Skeletal muscle satellite cell (primary cell): ENCODE measurements at regions not wholly inside any gene's neighbourhood (a gene's known extent, or its start where the extent isn't known, plus 50 kb on each side); places are given as distances from the start of the nearest gene placed in this dataset.

Source experiments
- H3K27me3 ChIP-seq: 2 replicates; pipeline ENCODE4 v1.7.0; 2013; ENCODE audit warnings: low read length; ENCODE audit not compliant: control insufficient read depth, insufficient read depth
- H3K36me3 ChIP-seq: 2 replicates; pipeline ENCODE4 v1.7.0; 2013; ENCODE audit warnings: mild to moderate bottlenecking, control low read depth, low read length; ENCODE audit not compliant: insufficient read depth
- H3K4me1 ChIP-seq: 2 replicates; pipeline ENCODE4 v1.7.0; 2013; ENCODE audit warnings: low read length; ENCODE audit not compliant: control insufficient read depth, insufficient read depth
- H3K4me2 ChIP-seq: 2 replicates; pipeline ENCODE4 v1.7.0; 2013; ENCODE audit warnings: mild to moderate bottlenecking, low read length
- H3K4me3 ChIP-seq: 2 replicates; pipeline ENCODE4 v1.7.0; 2013; ENCODE audit warnings: low read length
- H3K9ac ChIP-seq: 2 replicates; pipeline ENCODE4 v1.7.0; 2013; ENCODE audit warnings: mild to moderate bottlenecking, low read depth, low read length, moderate library complexity
- H3K9me3 ChIP-seq: replicated peaks from 2 replicates; pipeline ENCODE4 v1.7.0; 2013; ENCODE audit warnings: mild to moderate bottlenecking, control low read depth, low read length

GRCh38 chr18:28875059-28875458 is 698.1 kb upstream of the CDH2 start:
- no peaks in the 10 kb centered on the region for H3K27me3 ChIP-seq
- H3K9ac ChIP-seq = no peak overlapping the region
- H3K9me3 ChIP-seq = no peaks in the 10 kb centered on the region
- no peaks in the 10 kb centered on the region for H3K36me3 ChIP-seq
- H3K4me2 ChIP-seq = no peak overlapping the region
- H3K4me1 ChIP-seq = no peaks in the 10 kb centered on the region
- H3K4me3 ChIP-seq = no peak overlapping the region

GRCh38 chr18:28863396-28863795 is 686.5 kb upstream of the CDH2 start:
- no peaks in the 10 kb centered on the region for H3K4me1 ChIP-seq
- H3K36me3 ChIP-seq = no peaks in the 10 kb centered on the region
- no peak overlapping the region for H3K9ac ChIP-seq
- no peaks in the 10 kb centered on the region for H3K27me3 ChIP-seq
- H3K4me3 ChIP-seq = no peak overlapping the region
- no peaks in the 10 kb centered on the region for H3K9me3 ChIP-seq
- H3K4me2 ChIP-seq = no peak overlapping the region

GRCh38 chr18:28858248-28858647 is 681.3 kb upstream of the CDH2 start:
- Histone ChIP-seq H3K4me2 (no peak overlapping the region), H3K4me1 (no peaks in the 10 kb centered on the region), H3K9me3 (no peaks in the 10 kb centered on the region), H3K9ac (no peak overlapping the region), H3K4me3 (no peak overlapping the region), H3K27me3 (no peaks in the 10 kb centered on the region), H3K36me3 (no peaks in the 10 kb centered on the region)

DNA sequence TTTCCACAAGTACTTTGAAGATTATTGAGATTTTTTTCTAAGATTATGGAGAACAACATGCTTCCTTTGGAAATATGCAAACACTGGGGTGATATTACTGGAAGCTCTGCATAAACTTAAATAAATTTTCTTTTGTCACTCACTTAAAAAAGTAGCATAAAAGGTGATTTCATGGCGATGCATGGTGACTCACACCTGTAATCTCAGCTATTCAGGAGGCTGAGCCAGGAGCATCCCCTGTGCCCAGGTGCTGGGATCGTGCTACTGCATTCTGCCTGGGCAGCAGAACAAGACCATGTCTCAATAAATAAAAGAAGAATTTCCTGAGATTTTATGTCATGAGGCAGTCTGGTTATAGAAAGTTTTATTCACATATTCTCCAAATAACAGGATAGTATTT is 679.1 kb upstream of the CDH2 start:
- no peak overlapping the region for H3K4me3 ChIP-seq
- no peaks in the 10 kb centered on the region for H3K9me3 ChIP-seq
- no peaks in the 10 kb centered on the region for H3K27me3 ChIP-seq
- no peaks in the 10 kb centered on the region for H3K4me1 ChIP-seq
- no peak overlapping the region for H3K4me2 ChIP-seq
- no peak overlapping the region for H3K9ac ChIP-seq
- H3K36me3 ChIP-seq = no peaks in the 10 kb centered on the region

- Histone ChIP-seq H3K27me3 (no peaks in the 10 kb centered on the region), H3K36me3 (no peaks in the 10 kb centered on the region), H3K9ac (no peak overlapping the region), H3K9me3 (no peaks in the 10 kb centered on the region), H3K4me2 (no peak overlapping the region), H3K4me1 (no peaks in the 10 kb centered on the region), H3K4me3 (no peak overlapping the region)
These were observed 678.6 kb upstream of the CDH2 start for GRCh38 chr18:28855524-28855923.

DNA sequence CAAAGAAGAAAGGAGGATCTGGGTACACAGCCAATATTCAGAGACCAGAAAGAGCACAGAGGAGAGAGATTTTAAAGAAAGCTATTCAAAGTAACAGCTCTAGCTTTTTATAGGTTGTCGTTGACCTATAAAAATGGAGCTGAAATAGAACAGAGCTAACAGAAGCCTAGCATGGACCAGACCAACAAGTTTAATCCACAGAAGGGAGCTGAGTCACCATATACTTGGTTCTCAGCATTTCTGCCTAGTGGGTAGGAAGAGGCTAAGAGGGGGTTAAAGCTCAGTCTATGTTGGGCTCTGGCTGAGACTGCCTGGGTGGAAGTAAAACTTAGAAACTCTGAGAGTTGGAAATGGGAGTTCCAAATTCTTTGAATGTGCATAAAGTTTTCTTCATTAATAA is 678.0 kb upstream of the CDH2 start:
- H3K4me1 ChIP-seq = no peaks in the 10 kb centered on the region

DNA sequence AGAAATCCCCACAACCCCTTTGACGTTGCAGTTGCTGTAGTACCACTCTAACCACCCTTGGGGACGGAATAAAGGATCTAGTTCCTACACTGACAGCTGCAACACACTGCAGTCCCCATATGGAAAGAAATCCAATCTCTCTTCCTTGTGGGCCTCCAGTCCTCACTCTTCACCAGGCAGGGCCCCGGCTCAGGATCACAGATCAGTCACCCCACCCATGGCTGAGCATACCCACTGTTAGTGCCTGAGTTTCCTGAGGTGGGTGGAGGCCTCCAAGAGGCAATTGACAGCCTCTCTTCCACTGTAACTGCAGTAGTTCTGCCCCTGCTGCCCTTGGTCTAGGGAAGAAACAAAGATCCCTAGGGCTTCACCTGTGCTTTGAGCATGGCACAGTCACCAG is 670.0 kb upstream of the CDH2 start:
- no peaks in the 10 kb centered on the region for H3K4me1 ChIP-seq
- H3K9me3 ChIP-seq = no peaks in the 10 kb centered on the region
- no peaks in the 10 kb centered on the region for H3K27me3 ChIP-seq
- H3K4me2 ChIP-seq = no peak overlapping the region
- H3K4me3 ChIP-seq = no peak overlapping the region
- H3K36me3 ChIP-seq = no peaks in the 10 kb centered on the region
- H3K9ac ChIP-seq = no peak overlapping the region

More for the DNA sequence above, 678.0 kb upstream of the CDH2 start:
- H3K36me3 ChIP-seq = no peaks in the 10 kb centered on the region
- no peak overlapping the region for H3K9ac ChIP-seq
- H3K4me2 ChIP-seq = no peak overlapping the region
- H3K4me3 ChIP-seq = no peak overlapping the region
- H3K27me3 ChIP-seq = no peaks in the 10 kb centered on the region
- H3K9me3 ChIP-seq = no peaks in the 10 kb centered on the region

- Histone ChIP-seq H3K9ac (no peak overlapping the region), H3K4me1 (peaks cover 13% of the 10 kb centered on the region), H3K27me3 (no peaks in the 10 kb centered on the region), H3K4me2 (no peak overlapping the region), H3K36me3 (no peaks in the 10 kb centered on the region), H3K9me3 (no peaks in the 10 kb centered on the region), H3K4me3 (no peak overlapping the region)
These were observed 660.2 kb upstream of the CDH2 start for GRCh38 chr18:28837100-28837499.

GRCh38 chr18:28834889-28835288 is 658.0 kb upstream of the CDH2 start:
- Histone ChIP-seq H3K9ac (no peak overlapping the region), H3K4me2 (peak overlapping the region; percentile 41), H3K4me1 (peaks cover 13% of the 10 kb centered on the region), H3K4me3 (peak overlapping the region; percentile 21), H3K27me3 (no peaks in the 10 kb centered on the region), H3K36me3 (no peaks in the 10 kb centered on the region), H3K9me3 (no peaks in the 10 kb centered on the region)

DNA sequence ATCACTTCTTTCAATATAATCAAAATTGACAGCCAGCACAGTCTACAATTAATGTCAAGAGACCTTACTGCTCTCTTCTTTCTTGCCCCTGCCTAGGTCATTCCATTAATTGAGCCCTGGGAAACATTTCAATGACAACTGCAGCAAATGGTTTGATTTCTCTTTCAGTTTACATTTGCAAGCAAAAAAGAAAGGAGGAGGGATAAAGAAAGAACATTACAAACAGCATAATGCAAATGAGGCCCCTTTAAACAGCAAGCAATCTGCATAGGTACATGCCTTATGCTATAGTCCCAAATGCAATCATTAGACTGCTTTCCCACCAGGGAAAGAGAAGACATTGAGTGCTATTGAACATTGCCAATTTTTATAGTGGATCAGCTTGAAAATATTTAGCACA is 655.0 kb upstream of the CDH2 start:
- Histone ChIP-seq H3K9ac (no peak overlapping the region), H3K27me3 (no peaks in the 10 kb centered on the region), H3K4me3 (no peak overlapping the region), H3K4me2 (no peak overlapping the region), H3K4me1 (peaks cover 13% of the 10 kb centered on the region), H3K36me3 (no peaks in the 10 kb centered on the region), H3K9me3 (no peaks in the 10 kb centered on the region)

DNA sequence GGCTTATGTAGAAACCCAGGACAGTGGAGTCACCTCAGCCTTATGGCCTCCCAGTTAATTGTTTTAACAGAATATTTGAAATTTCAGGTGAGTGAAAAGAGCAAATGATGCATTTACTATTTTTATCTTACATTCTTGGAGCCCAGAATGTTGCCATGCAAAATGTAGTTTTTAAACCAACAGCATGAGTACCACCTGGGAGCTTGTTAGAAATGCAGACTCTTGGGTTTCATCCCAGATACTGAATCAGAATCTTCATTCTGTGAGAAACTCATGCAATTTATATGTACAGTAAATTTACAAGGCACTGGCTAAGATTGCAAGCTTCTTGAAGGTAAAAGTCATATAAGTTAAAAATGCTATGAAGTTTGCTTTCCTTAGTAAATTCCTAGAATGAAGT is 654.5 kb upstream of the CDH2 start:
- no peaks in the 10 kb centered on the region for H3K9me3 ChIP-seq
- peaks cover 13% of the 10 kb centered on the region for H3K4me1 ChIP-seq
- no peak overlapping the region for H3K4me2 ChIP-seq
- H3K27me3 ChIP-seq = no peaks in the 10 kb centered on the region
- H3K9ac ChIP-seq = no peak overlapping the region
- H3K4me3 ChIP-seq = no peak overlapping the region
- no peaks in the 10 kb centered on the region for H3K36me3 ChIP-seq

- Histone ChIP-seq H3K36me3 (no peaks in the 10 kb centered on the region), H3K27me3 (no peaks in the 10 kb centered on the region), H3K9me3 (no peaks in the 10 kb centered on the region), H3K4me2 (no peak overlapping the region), H3K4me1 (no peaks in the 10 kb centered on the region), H3K9ac (no peak overlapping the region), H3K4me3 (no peak overlapping the region)
These were observed 649.2 kb upstream of the CDH2 start for GRCh38 chr18:28826107-28826506.
